Uterus (tissue), 3 donors: ENCODE measurements at regions not wholly inside any gene's neighbourhood (a gene's known extent, or its start where the extent isn't known, plus 50 kb on each side); places are given as distances from the start of the nearest gene placed in this dataset.
A peak's percentile ranks its signal among the peaks of the same experiment; 100 is the strongest.

Experiments
- DNase-seq, 2 donors: peaks; one replicate each; pipeline ENCODE4 v3.0.0-alpha.2; 2019 to 2020
- H3K27ac ChIP-seq, 2 donors: fragments of 200-600 bp; sonication (generic); 1 replicate in 1 of 2; 2 replicates in 1 of 2; pipeline ENCODE4 v1.5.1; 2016 to 2018
- H3K27me3 ChIP-seq, 2 donors: fragments of 200-600 bp; sonication (generic); one replicate each; pipeline ENCODE4 v1.5.1; 2018 to 2019; ENCODE audit warnings: control low read depth in 1 of 2
- H3K36me3 ChIP-seq, 2 donors: fragments of 200-600 bp; sonication (generic); one replicate each; pipeline ENCODE4 v1.5.1; 2019; ENCODE audit warnings: control low read depth in 1 of 2
- H3K4me1 ChIP-seq, 2 donors: fragments of 200-600 bp; sonication (generic); one replicate each; pipeline ENCODE4 v1.5.1; 2018 to 2019; ENCODE audit warnings: control low read depth in 1 of 2
- H3K4me3 ChIP-seq, 2 donors: fragments of 200-600 bp; sonication (generic); 1 replicate in 1 of 2; 2 replicates in 1 of 2; pipeline ENCODE4 v1.5.1; 2018 to 2019; ENCODE audit warnings: mild to moderate bottlenecking in 1 of 2
- H3K9me3 ChIP-seq, 2 donors: fragments of 200-600 bp; sonication (generic); one replicate each; pipeline ENCODE4 v1.5.1; 2019; ENCODE audit warnings: control low read depth in 1 of 2
- CTCF ChIP-seq, 4 experiments: fragments of 200-600 bp in 2 of 4; fragments of 450-650 bp in 2 of 4; sonication (generic) in 2 of 4; IDR thresholded peaks; one replicate each; pipeline ENCODE4 v1.5.1; 2016 to 2019; ENCODE audit warnings: antibody characterized with exemption in 4 of 4, mild to moderate bottlenecking in 2 of 4, moderate library complexity in 1 of 4
- POLR2A ChIP-seq, 2 donors: fragments of 450-650 bp; IDR thresholded peaks; one replicate each; pipeline ENCODE4 v1.6.1; 2016; ENCODE audit warnings: antibody characterized with exemption in 2 of 2, mild to moderate bottlenecking in 1 of 2, moderate library complexity in 1 of 2
- intact Hi-C: fragments of 100-400 bp; cut with DNase I; formaldehyde crosslinking; loops from one replicate; pipeline ENCODE4 v1.15.1; 2023; ENCODE audit warnings: low total_unique reads
- donor health status: DM: yes; HTN: yes; CAD: no.

GRCh38 chr2:67706082-67706481 is 308.9 kb downstream of the ETAA1 start:
- H3K27ac ChIP-seq, result no peak overlapping the region
- H3K9me3 ChIP-seq, result no peaks in the 10 kb centered on the region
- no peak for DNase-seq
- H3K4me3 ChIP-seq, result no peak overlapping the region
- no peak for TF ChIP-seq POLR2A (IDR thresholded peaks at IDR 0.05)
- no peak for TF ChIP-seq CTCF (IDR thresholded peaks at IDR 0.05)
- no peaks in the 10 kb centered on the region for H3K4me1 ChIP-seq
- intact Hi-C loops, result no loop called here
- no peaks in the 10 kb centered on the region for H3K36me3 ChIP-seq
- no peaks in the 10 kb centered on the region for H3K27me3 ChIP-seq

DNA sequence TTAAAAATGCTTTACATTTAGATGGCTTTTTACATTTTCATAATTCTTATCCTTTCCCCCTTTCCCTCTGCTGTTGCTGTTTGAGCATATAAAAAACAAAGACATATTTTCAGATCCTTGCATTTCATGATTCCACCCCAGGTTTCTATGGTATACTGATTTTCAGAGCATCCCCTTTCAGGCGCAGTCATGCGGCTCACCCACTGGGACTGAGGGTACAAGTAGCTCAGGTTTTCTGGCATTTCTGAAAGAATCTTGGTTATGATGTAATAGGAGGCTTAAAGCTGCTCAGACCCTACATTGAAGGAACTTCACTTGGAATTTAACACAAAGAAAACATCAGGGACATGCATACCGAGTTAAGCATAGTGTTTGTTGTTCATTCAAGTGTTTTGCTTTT is 310.8 kb downstream of the ETAA1 start:
- Histone ChIP-seq H3K4me3 (no peak overlapping the region), H3K4me1 (no peaks in the 10 kb centered on the region), H3K9me3 (no peaks in the 10 kb centered on the region), H3K36me3 (no peaks in the 10 kb centered on the region), H3K27ac (no peak overlapping the region), H3K27me3 (no peaks in the 10 kb centered on the region)
- TF ChIP-seq CTCF (IDR thresholded peaks at IDR 0.05), result no peak
- no peak for TF ChIP-seq POLR2A (IDR thresholded peaks at IDR 0.05)
- no peak for DNase-seq
- intact Hi-C loops, result no loop called here

DNA sequence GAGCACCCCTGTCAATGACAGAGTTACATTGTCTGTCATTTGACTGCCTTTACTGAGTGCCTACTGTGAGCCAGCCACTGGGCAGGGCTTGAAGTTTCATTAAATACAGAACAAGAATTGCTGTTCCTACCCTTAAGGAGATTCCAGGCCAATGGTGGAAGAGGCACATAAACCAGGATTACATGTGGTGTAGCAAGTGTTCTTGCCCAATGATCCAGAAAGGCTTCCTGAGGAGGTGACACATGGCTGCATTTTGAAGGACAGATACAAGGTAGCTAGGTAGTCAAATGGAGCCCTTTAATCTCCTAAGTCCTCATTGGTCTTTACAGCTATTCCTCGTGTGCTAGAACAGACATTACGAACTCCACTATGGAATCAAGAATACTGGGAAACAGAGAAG is 312.7 kb downstream of the ETAA1 start:
- no peaks in the 10 kb centered on the region for H3K36me3 ChIP-seq
- no peaks in the 10 kb centered on the region for H3K4me1 ChIP-seq
- H3K27me3 ChIP-seq, result no peaks in the 10 kb centered on the region
- intact Hi-C loops, result no loop called here
- H3K4me3 ChIP-seq, result no peak overlapping the region
- TF ChIP-seq CTCF (IDR thresholded peaks at IDR 0.05), result no peak
- no peak for TF ChIP-seq POLR2A (IDR thresholded peaks at IDR 0.05)
- no peaks in the 10 kb centered on the region for H3K9me3 ChIP-seq
- DNase-seq, result no peak
- no peak overlapping the region for H3K27ac ChIP-seq

DNA sequence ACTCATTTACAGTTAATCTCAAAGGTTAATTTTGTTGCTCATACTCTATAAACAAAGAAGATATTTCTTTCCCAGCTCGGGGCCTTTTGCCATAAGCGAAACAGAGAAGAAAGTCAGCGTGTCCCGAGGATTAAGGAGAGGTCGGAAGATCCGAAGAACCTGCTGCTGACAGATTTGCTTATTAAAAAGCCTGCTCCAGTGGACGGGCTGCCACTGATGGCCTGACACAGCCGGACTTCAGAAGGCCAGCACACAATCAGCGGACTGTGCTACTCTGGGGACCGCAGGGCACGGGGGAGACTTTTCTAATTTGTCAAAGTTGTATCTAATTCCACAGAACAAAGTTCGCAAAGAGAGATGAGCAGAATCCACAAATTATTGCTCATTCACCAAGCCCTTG is 315.4 kb downstream of the ETAA1 start:
- H3K36me3 ChIP-seq, result no peaks in the 10 kb centered on the region
- H3K9me3 ChIP-seq, result no peaks in the 10 kb centered on the region
- DNase-seq, result no peak
- no peak for TF ChIP-seq CTCF (IDR thresholded peaks at IDR 0.05)
- no peak for TF ChIP-seq POLR2A (IDR thresholded peaks at IDR 0.05)
- H3K4me3 ChIP-seq, result no peak overlapping the region
- intact Hi-C loops, result no loop called here
- H3K27ac ChIP-seq, result peak overlapping the region; percentile 31 to 52
- no peaks in the 10 kb centered on the region for H3K4me1 ChIP-seq
- no peaks in the 10 kb centered on the region for H3K27me3 ChIP-seq

GRCh38 chr2:67713376-67713775 is 316.2 kb downstream of the ETAA1 start:
- DNase-seq, result no peak
- no peaks in the 10 kb centered on the region for H3K36me3 ChIP-seq

More at GRCh38 chr2:67713376-67713775, 316.2 kb downstream of the ETAA1 start:
- Histone ChIP-seq H3K27me3 (no peaks in the 10 kb centered on the region), H3K9me3 (no peaks in the 10 kb centered on the region), H3K27ac (no peak overlapping the region), H3K4me1 (no peaks in the 10 kb centered on the region), H3K4me3 (no peak overlapping the region)
- no peak for TF ChIP-seq CTCF (IDR thresholded peaks at IDR 0.05)
- no peak for TF ChIP-seq POLR2A (IDR thresholded peaks at IDR 0.05)
- intact Hi-C loops, result no loop called here
